ENCODE measurements at regions not wholly inside any gene's neighbourhood (a gene's known extent, or its start where the extent isn't known, plus 50 kb on each side); places are given as distances from the start of the nearest gene placed in this dataset.

GRCh38 chr17:71919186-71919585, 201.6 kb upstream of the SOX9 start:
- peaks cover 0 to 6% of the 10 kb centered on the region in 2 experiments for H3K4me1 ChIP-seq (ENCODE audit: control insufficient read depth in 1 of 2, insufficient read depth in 2 of 2, low read length in 2 of 2)
- no peak overlapping the region for H4K12ac ChIP-seq (ENCODE audit: low read depth, low read length)
- no peak overlapping the region for H2BK5ac ChIP-seq (ENCODE audit: low read depth, low read length, poor library complexity)
- H3K27me3 ChIP-seq (ENCODE audit: insufficient read depth, low read length) = no peaks in the 10 kb centered on the region
- no peak overlapping the region for H2AK5ac ChIP-seq (ENCODE audit: low read length)
- no peak for DNase-seq
- H3K79me1 ChIP-seq (ENCODE audit: low read length) = peaks cover 10% of the 10 kb centered on the region
- no peaks in the 10 kb centered on the region for H3K36me3 ChIP-seq (ENCODE audit: control insufficient read depth in 1 of 2, insufficient read depth in 2 of 2, low read length in 2 of 2)
- no peak overlapping the region for H3K23ac ChIP-seq (ENCODE audit: low read length)
- H2BK120ac ChIP-seq (ENCODE audit: insufficient read depth, low read length, poor library complexity) = no peak overlapping the region
- no CpG with 5 or more reads among the region's 2 CpGs for WGBS (ENCODE audit: extremely low coverage, insufficient coverage, insufficient read length)
- H3K14ac ChIP-seq (ENCODE audit: low read length) = no peak overlapping the region
- no peak overlapping the region for H3K4me2 ChIP-seq (ENCODE audit: low read length)
- H4K8ac ChIP-seq (ENCODE audit: low read depth, low read length) = no peak overlapping the region
- no peak overlapping the region for H3K4ac ChIP-seq (ENCODE audit: low read depth, low read length)
- no peaks in the 10 kb centered on the region for H3K9me3 ChIP-seq (ENCODE audit: insufficient read depth, low read depth, low read length)
- no peak overlapping the region for H3K18ac ChIP-seq (ENCODE audit: low read length)
- H3K79me2 ChIP-seq (ENCODE audit: control insufficient read depth, insufficient read depth, low read length, poor library complexity) = no peaks in the 10 kb centered on the region
- no peak overlapping the region for H3K9ac ChIP-seq (ENCODE audit: low read length)
- H2BK12ac ChIP-seq (ENCODE audit: low read length) = no peak overlapping the region
- no peak overlapping the region for H3K27ac ChIP-seq (ENCODE audit: low read depth, low read length)
- no peak overlapping the region for H2AFZ ChIP-seq (ENCODE audit: insufficient read depth, low read length, poor library complexity)
- no peak overlapping the region for H4K91ac ChIP-seq (ENCODE audit: low read depth, low read length)
- H3K4me3 ChIP-seq (ENCODE audit: low read depth, low read length) = no peak overlapping the region

- Histone ChIP-seq H2AFZ (ENCODE audit: insufficient read depth, low read length, poor library complexity) (no peak overlapping the region), H2BK12ac (ENCODE audit: low read length) (no peak overlapping the region), H3K79me1 (ENCODE audit: low read length) (peaks cover 12% of the 10 kb centered on the region), H3K18ac (ENCODE audit: low read length) (no peak overlapping the region), H3K36me3 (ENCODE audit: control insufficient read depth in 1 of 2, insufficient read depth in 2 of 2, low read length in 2 of 2) (no peaks in the 10 kb centered on the region), H3K4ac (ENCODE audit: low read depth, low read length) (no peak overlapping the region), H2BK5ac (ENCODE audit: low read depth, low read length, poor library complexity) (no peak overlapping the region), H2BK120ac (ENCODE audit: insufficient read depth, low read length, poor library complexity) (no peak overlapping the region), H3K14ac (ENCODE audit: low read length) (no peak overlapping the region), H2AK5ac (ENCODE audit: low read length) (no peak overlapping the region), H3K27me3 (ENCODE audit: insufficient read depth, low read length) (no peaks in the 10 kb centered on the region), H3K9me3 (ENCODE audit: insufficient read depth, low read depth, low read length) (no peaks in the 10 kb centered on the region), H4K8ac (ENCODE audit: low read depth, low read length) (no peak overlapping the region), H4K12ac (ENCODE audit: low read depth, low read length) (no peak overlapping the region), H4K91ac (ENCODE audit: low read depth, low read length) (no peak overlapping the region), H3K4me2 (ENCODE audit: low read length) (no peak overlapping the region), H3K27ac (ENCODE audit: low read depth, low read length) (no peak overlapping the region), H3K79me2 (ENCODE audit: control insufficient read depth, insufficient read depth, low read length, poor library complexity) (no peaks in the 10 kb centered on the region), H3K4me3 (ENCODE audit: low read depth, low read length) (no peak overlapping the region), H3K4me1 (ENCODE audit: control insufficient read depth in 1 of 2, insufficient read depth in 2 of 2, low read length in 2 of 2) (peaks cover 0 to 6% of the 10 kb centered on the region in 2 experiments), H3K9ac (ENCODE audit: low read length) (no peak overlapping the region), H3K23ac (ENCODE audit: low read length) (no peak overlapping the region)
- DNase-seq = no peak
- WGBS (ENCODE audit: extremely low coverage, insufficient coverage, insufficient read length) = no CpG with 5 or more reads among the region's 7 CpGs
Observed at GRCh38 chr17:71919896-71920295, 200.9 kb upstream of the SOX9 start.

- Histone ChIP-seq H4K91ac (ENCODE audit: low read depth, low read length) (peak overlapping the region; percentile 94), H3K18ac (ENCODE audit: low read length) (no peak overlapping the region), H3K4me1 (ENCODE audit: control insufficient read depth in 1 of 2, insufficient read depth in 2 of 2, low read length in 2 of 2) (peaks cover 0 to 6% of the 10 kb centered on the region in 2 experiments), H3K27me3 (ENCODE audit: insufficient read depth, low read length) (no peaks in the 10 kb centered on the region), H2BK5ac (ENCODE audit: low read depth, low read length, poor library complexity) (peak overlapping the region; percentile 93), H3K4ac (ENCODE audit: low read depth, low read length) (peak overlapping the region; percentile 62), H3K79me2 (ENCODE audit: control insufficient read depth, insufficient read depth, low read length, poor library complexity) (no peaks in the 10 kb centered on the region), H3K23ac (ENCODE audit: low read length) (no peak overlapping the region), H3K4me2 (ENCODE audit: low read length) (no peak overlapping the region), H3K27ac (ENCODE audit: low read depth, low read length) (peak overlapping the region; percentile 74), H2AK5ac (ENCODE audit: low read length) (peak overlapping the region; percentile 100), H3K9ac (ENCODE audit: low read length) (no peak overlapping the region), H2BK12ac (ENCODE audit: low read length) (peak overlapping the region; percentile 99), H2BK120ac (ENCODE audit: insufficient read depth, low read length, poor library complexity) (peak overlapping the region; percentile 88), H2AFZ (ENCODE audit: insufficient read depth, low read length, poor library complexity) (no peak overlapping the region), H3K79me1 (ENCODE audit: low read length) (peaks cover 12% of the 10 kb centered on the region), H3K4me3 (ENCODE audit: low read depth, low read length) (no peak overlapping the region), H4K12ac (ENCODE audit: low read depth, low read length) (no peak overlapping the region), H4K8ac (ENCODE audit: low read depth, low read length) (peak overlapping the region; percentile 93), H3K9me3 (ENCODE audit: insufficient read depth, low read depth, low read length) (no peaks in the 10 kb centered on the region), H3K14ac (ENCODE audit: low read length) (peak overlapping the region; percentile 90), H3K36me3 (ENCODE audit: control insufficient read depth in 1 of 2, insufficient read depth in 2 of 2, low read length in 2 of 2) (no peaks in the 10 kb centered on the region)
- no CpG with 5 or more reads among the region's 2 CpGs for WGBS (ENCODE audit: extremely low coverage, insufficient coverage, insufficient read length)
- DNase-seq = no peak
Observed at GRCh38 chr17:71921796-71922195, 199.0 kb upstream of the SOX9 start.

- no peak overlapping the region for H2AK5ac ChIP-seq (ENCODE audit: low read length)
- no peaks in the 10 kb centered on the region for H3K79me2 ChIP-seq (ENCODE audit: control insufficient read depth, insufficient read depth, low read length, poor library complexity)
- H3K18ac ChIP-seq (ENCODE audit: low read length) = no peak overlapping the region
- H3K14ac ChIP-seq (ENCODE audit: low read length) = no peak overlapping the region
- H2BK120ac ChIP-seq (ENCODE audit: insufficient read depth, low read length, poor library complexity) = peak overlapping the region; percentile 30
- peak overlapping the region; percentile 88 for H3K27ac ChIP-seq (ENCODE audit: low read depth, low read length)
- no peaks in the 10 kb centered on the region for H3K27me3 ChIP-seq (ENCODE audit: insufficient read depth, low read length)
- no peak overlapping the region for H3K23ac ChIP-seq (ENCODE audit: low read length)
- no peak overlapping the region for H2AFZ ChIP-seq (ENCODE audit: insufficient read depth, low read length, poor library complexity)
- no peak overlapping the region for H3K9ac ChIP-seq (ENCODE audit: low read length)
- no peak overlapping the region for H2BK5ac ChIP-seq (ENCODE audit: low read depth, low read length, poor library complexity)
- H3K4me2 ChIP-seq (ENCODE audit: low read length) = peak overlapping the region; percentile 32
- no peaks in the 10 kb centered on the region for H3K36me3 ChIP-seq (ENCODE audit: control insufficient read depth in 1 of 2, insufficient read depth in 2 of 2, low read length in 2 of 2)
- no peak overlapping the region for H2BK12ac ChIP-seq (ENCODE audit: low read length)
- H3K9me3 ChIP-seq (ENCODE audit: insufficient read depth, low read depth, low read length) = no peaks in the 10 kb centered on the region
- no peak overlapping the region for H4K8ac ChIP-seq (ENCODE audit: low read depth, low read length)
- no peak overlapping the region for H3K4me3 ChIP-seq (ENCODE audit: low read depth, low read length)
- H3K4ac ChIP-seq (ENCODE audit: low read depth, low read length) = no peak overlapping the region
- peaks cover 12% of the 10 kb centered on the region for H3K79me1 ChIP-seq (ENCODE audit: low read length)
- H4K91ac ChIP-seq (ENCODE audit: low read depth, low read length) = no peak overlapping the region
- peaks cover 0 to 6% of the 10 kb centered on the region in 2 experiments for H3K4me1 ChIP-seq (ENCODE audit: control insufficient read depth in 1 of 2, insufficient read depth in 2 of 2, low read length in 2 of 2)
- no peak overlapping the region for H4K12ac ChIP-seq (ENCODE audit: low read depth, low read length)
- DNase-seq = peak; percentile 46 to 61
Observed at GRCh38 chr17:71922439-71922838, 198.4 kb upstream of the SOX9 start.
